Dermis blood vessel endothelial cell (primary cell): ENCODE measurements at regions not wholly inside any gene's neighbourhood (a gene's known extent, or its start where the extent isn't known, plus 50 kb on each side); places are given as distances from the start of the nearest gene placed in this dataset.
"Not testable (repeated sequence)": the region's sequence is repeated elsewhere in the genome, so short reads cannot be mapped to it uniquely, and the experiment has no call there.

ENCODE experiments used
- DNase-seq: peaks from one replicate; pipeline ENCODE4 v3.0.0; 2010

DNA sequence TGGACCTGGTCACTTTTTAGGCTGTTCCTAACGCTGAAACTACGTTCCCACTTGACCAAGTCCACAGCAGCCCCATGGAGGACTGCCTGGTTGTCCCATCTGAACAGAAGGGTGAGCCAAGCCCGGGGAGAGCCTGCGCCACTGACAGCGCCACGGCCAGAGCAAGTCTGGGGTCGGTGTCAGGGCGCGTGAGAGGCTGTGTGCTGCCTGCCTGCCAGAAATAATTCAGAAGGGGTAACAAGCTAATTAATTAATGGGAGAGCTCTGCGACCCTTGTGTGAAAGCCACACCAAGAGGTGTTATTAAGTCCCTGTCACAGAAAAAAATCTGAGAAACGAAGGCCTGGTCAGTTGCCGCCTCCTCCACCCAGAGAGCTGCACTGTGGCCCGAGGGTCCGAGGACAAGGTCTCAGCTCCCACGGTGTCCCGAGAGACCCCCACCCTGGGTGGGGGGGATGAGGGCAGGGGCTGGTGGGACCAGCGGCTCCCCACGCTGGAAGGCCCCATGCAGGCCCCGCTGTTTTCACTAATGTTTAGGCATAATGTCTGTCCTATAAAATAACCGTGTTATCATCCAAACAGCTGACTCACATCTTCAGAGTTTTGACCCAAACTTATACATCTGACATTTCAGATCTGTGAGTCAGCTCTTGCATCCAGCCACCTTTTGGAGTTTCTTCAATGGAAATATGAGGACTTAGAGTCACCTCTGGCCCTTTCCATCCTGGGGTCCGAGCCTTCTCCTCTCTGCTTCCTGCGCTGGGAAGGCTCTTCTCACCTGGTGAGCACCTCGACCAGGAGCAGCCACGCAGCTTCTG lies 58.5 kb downstream of the DLL1 start:
- no peak for DNase-seq

DNA sequence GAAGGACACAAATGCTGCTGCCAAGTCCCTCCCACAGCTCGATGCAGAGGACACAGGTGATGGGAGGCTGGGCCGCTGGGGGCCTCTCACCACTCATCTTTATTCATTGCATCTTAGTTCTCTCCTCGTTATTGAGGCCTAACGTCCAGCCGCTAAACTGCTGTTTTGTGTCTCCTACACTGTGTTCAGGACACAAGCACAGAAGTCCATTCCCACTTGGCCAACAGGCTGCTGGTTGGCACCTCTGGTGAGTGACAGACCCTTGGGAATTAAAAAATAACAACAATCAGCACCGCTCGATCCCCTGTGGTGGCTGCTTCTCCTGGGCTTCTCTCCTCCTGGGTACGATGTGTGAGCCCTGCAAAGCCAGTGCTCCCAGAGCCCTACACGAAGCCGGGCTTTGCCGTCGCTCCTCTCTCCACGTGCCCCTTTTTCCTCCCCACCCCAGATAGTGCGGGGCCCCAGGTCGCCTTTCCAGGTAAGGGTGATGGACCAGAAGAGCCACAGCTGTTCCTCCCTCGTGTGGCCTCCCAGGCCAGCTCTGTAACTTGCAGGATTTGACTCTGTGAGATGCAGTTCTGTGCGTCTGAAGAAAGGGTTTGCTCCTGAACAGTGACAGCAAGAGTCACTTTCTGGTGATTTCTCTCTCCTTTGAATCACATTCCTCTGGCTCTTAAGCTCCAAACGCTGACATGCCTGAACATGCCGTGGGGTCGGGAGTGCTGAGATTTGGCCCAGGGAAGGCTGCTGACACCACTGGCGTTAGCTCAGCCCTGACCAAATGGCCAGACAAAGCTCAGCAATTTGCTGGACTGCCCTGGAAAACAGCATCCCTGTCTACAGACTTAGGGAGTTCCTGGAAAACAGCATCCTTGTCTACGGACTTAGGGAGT lies 59.3 kb downstream of the DLL1 start:
- no peak for DNase-seq

DNA sequence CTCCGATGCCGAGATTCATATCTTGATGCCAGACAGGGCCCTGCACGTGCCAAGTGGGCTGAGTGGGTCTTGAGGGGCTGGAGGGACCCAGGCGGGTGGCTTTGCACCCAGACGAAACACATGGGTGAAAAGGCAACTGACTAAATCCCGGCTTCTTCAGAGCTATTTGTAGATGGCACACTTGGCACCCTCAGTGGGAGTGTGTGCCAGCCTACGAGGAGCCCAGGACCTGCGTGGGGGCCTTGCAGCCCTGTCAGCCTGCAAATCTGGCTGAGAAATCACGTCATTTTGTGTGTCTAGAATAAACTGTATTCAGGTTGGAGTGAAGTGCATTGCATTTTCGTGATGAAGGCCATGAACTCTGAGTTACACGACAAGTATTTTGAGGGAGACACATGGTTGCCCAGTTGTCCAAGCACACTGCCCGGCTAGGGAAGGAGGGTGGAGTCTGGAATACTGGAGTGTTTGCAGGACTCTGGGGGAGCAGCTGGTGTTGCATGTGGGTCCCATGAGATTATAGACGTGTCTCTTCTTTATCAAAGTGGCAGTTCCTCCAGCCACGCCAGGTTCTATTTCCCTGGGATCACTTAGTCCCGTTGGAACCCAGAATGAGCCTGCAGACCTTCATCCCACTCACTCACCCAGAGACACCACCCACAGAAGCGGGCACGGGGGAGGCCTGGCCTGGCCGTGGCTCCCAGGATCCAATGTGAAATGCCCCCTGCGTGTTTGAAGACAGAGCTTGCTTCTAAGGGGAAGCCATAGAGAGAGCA lies 60.2 kb downstream of the DLL1 start:
- no peak for DNase-seq

DNA sequence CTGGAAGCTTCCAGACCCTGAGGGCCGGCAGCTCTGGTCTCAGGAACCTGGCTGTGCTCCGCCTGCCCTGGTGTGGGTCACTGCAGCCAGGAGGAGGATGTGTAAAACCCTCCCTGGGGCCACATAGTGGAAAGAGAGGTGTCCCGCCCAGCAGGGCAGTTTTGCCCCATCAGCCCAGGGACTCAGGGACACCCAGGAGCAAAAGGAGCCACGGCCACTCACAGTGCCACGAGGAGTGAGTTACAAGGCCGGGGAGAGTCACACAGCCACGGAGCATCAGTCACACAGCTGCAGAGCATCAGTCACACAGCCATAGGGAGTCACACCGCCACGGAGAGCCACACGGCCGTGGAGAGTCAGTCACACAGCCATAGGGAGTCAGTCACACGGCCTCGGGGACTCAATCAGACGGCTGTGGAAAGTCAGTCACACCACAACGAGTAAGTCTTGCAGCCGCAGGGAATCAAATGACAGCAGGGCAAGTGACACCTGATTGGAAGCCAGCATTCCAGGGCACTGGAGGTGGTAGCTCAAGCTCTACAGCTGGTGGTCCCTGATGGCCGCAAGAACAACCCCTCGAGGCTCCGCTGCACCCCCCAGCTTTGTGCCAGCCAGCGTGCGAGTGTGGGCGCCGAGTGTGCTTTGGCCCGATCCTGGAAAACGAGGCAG lies 60.9 kb downstream of the DLL1 start:
- no peak for DNase-seq

DNA sequence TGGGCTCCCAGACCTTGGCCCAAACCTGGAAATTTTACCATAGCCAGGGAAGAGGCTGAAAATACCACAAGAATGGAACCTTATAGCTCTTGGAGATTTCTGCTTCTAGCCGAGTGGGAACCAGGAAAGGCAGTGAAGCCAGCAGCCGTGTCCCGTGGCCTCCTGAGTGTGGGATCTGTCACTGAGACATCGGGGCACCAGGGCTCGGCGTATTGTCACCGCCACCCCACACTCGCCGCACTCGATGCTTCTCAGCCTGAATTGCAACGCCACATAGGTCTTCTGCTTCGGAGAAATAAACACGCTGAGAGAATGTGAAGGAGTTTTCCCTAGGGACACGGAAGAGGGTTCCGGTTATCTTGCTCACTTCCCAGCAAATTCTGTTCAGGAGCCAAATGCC lies 61.5 kb downstream of the DLL1 start:
- no peak for DNase-seq

DNA sequence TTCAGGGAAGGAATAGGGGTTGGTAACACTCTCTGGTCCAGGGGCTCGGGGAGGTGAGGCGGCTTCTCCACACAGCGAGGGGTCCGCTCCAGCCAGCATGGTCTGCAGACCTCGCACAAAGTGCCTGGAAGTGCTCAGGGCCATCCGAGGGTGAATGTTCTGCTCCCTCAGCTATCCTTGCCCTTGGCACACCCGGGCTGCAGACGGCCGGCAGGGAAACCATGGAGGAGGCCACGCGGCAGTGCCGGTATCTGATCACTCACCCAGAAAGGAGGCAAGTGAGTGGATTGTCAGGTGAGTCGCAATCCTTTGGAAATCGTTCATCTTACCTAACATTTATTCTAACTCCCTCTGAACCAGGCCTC lies 62.0 kb downstream of the DLL1 start:
- no peak for DNase-seq

DNA sequence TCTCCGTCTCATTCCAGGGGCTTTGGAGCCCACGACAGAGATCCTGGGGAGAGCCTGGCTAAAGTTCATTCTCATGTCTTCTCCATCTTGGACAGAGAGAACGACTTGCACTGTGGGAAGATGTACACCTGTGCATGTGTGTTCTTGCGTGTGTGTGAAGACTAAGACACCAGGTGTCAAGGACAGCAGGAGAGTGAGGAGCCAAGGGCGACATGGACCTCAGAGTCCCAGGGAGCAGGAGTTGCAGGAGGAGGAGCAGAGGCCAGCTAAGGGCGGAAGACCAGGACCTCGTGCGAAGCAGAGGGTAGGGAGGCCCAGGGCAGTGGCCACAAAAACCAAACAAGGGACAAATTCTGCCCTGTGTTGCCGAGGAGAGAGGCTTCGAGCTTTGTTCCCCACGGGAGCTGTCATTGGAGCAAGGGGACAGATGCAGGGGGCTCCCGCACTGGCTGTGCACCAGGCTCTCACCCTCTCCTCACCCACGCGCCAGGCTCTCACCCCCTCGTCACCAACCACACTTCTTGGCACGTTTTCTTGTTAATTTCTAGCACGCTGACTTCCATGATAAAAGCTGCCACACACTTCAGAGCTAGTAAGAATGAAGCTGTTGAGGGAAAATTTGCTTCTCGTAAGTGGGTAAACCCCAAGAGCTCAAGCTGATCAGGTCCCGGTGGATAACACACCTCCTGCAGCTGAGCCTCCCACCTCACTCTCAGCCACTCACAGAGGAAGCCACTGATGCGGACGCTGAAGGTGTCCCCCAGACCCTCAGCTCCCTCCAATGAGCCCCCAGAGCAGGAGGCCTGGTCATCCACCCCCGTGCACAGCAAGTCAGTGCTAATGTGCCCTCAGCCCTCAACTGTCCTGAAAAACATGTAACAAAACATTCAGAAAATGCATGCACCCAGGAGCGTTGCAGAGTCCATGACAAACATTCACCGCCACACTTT lies 62.6 kb downstream of the DLL1 start:
- no peak for DNase-seq

DNA sequence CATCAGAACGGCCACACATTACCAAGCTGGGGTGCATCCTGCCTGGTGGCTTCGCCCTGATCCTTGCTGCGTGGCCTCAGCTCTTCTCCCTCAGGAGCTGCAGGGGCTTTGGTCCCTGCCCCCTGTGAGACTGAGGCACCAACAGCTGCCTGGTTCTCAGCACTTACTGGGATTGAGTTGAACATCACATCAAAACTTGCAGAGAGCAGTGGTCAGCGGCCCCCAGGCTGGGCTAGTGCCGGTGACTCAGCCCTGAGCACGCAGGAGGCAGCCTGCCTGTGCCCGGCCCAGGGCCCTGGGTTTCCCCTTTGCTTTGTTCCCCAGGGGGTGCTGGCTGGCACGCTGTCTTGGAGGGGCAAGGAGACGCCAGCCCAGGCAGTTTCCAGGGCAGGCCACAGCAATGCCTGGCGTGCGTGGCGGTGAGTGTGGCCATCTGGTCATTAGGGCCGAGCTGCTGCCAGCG lies 63.3 kb downstream of the DLL1 start:
- DNase-seq = no peak

DNA sequence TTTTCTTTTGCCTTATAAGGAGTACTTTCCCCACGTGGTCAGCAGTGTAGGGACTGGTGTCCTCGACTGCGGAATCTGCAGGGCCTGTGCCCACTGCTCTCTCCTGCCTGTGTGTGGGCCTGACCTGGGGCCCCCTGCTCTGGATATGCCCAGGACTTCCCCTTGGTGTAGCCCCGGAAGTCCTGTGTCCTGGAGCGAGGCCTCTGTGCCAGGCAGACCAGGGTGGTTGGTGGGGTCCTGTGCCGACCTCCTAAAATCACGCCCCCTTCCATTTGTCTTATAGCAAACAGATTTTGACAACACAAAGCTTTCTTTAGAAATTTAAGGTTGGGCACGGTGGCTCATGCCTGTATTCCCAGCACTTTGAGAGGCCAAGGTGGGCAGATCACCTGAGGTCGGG lies 64.2 kb downstream of the DLL1 start:
- DNase-seq = no peak

DNA sequence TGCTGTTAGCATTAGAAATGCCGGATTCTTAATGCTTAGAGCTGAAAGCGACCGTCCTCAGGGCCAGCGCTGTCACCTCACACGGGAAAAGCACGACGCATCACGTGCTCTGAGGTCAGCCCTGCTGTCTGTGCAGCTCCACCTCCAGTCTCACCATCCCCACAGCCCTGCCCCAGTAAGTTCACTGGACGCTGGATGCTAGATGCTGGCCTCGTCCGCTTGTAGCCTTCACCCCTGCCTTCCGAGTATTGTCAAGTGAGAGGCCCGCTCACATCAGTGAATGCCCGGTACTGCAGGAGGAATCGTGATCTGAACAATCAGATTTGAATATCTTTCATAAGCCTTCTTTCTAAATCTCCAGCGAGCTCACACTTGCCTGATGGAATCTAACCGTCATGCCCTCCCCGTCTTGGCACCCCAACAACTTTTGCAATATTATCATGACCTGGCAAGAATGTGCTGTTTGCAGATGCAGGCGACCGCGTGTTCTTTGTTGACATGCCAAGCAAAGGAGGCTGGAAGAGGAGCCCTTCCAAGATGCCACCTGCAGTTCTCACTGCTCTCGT lies 64.9 kb downstream of the DLL1 start:
- peak; percentile 64 for DNase-seq

DNA sequence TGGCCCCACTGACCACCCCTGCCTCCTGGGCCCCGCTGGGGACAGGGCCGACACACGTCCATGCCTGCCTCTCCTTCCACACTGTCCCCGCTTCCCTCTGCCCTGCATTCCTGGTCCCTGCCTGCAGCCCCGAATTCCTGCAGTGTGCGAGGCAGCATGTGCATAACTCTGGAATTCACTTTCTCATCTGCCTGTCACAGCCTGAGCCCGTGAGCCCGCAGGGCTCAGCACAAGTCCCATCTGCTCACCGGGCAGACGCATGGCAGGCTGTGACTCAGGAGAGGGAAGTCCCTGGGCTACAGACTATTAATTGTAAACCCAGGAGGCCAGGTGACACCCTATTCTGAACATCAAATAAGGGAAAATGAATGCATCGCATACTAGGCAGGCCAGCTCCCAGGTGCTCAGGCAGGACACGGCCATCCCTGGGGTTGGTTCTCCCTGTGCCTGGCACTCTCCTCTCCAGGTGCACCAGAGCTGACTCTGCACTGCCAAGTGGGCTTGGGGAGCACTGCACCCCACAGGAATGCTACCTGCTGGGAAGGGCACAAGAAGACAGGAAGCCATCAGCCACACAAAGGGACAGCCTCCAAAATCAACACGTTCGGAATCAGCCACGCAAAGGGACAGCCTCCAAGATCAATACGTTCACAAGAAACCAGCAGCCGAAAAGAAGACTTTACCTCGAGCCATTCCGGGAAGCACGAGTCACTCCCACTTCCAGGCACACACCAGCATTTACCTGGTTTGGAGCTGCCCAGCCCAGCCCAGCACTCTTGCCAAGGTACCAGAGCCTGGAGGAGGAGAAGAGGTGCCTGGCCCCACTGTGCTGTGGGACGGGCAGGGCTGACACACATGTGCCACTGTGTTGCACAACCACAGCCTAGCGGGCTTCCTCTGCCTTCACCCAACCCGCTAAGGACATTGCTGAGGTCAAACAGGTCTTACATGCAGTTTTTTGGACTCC lies 65.9 kb downstream of the DLL1 start:
- DNase-seq = no peak

DNA sequence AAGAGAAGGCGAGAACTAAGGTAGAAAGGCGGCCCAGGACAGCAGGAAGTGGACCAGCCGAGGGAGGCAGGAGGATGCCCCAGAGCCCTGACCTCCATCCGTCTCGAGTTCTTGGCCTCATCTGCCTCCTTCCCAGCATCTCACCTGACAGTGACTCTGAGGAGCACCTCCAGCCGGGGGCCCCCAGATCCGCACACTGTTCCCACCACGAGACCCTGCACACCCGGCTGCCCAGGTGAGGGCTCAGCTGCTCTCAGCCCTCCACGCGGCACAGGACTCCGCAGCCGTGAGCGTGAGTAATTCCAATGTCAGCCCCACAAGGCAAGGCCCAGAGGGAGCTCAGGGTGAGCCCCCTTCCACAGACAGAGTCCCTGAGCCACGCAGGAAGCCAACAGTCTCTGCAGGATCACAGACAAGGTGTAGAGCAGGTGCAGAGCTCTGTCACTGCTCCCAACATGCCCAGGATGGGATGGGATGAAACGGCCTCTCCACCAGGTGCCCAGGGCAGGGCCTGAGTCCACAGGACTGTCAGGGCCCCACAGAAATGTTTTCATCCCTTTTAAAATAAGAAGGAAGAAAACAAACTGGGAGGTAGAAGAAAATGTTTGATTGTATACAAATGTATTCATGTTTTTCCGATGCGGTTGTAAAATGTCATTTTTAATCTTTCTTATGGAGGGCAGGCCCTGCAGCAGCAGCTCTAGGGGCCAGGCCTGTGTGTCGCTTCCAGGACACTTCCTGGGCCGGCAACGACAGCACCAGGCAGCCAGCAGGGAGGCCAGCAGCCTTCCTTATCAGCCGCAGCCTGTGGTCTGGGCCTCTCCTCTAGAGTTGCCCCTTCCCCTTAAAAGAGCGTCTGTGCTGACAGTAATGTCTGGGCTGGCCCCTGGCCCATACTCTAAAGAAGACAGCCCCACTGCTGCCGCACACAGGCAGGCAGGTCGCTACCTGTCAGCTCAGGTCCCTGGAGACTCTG lies 66.9 kb downstream of the DLL1 start:
- no peak for DNase-seq

DNA sequence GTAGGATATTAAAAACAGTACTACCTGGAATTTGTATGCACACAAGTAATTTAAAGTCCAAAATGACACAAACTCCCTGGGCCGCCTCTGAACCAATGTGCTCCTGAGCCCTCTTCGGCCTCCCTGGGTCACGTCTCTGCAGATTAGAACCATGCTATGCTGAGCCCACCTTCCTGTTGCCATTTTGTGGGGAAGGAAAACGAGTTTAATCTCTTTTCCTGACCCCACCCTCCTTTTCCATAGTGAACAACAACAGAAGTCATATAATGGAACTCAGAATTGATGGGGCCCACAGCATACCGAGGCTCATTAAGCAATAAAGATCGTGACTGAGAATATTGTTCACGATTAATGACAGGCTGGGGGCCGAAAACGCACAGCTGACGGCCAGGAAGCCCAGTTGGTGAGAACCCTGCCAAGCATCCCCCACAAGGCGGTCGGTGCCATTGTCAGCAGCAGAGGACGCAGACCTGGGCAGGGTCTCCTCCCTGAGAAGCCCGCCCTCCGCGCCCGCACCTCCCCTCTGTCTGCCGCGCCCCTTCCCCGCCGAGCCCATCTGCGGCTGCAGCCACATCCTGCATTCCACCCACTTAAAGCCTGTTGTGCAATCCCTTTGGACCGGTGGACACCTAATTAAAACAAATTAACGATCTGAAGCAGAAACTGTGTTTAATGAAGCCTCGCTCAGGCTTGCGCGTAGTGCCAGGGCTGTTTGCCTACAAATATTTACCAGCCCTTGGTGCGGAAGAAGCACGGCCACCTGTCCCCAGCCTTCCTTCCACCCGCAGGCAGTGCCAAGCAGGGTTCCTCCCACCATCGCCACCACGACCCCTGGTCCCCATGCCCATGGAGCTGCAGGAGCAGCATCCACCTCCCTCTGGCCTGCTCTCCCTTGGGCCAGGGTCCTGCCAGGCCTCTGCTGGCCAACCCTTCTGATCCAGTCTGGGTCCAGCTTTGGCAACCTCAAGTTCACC lies 68.1 kb downstream of the DLL1 start:
- DNase-seq = no peak

DNA sequence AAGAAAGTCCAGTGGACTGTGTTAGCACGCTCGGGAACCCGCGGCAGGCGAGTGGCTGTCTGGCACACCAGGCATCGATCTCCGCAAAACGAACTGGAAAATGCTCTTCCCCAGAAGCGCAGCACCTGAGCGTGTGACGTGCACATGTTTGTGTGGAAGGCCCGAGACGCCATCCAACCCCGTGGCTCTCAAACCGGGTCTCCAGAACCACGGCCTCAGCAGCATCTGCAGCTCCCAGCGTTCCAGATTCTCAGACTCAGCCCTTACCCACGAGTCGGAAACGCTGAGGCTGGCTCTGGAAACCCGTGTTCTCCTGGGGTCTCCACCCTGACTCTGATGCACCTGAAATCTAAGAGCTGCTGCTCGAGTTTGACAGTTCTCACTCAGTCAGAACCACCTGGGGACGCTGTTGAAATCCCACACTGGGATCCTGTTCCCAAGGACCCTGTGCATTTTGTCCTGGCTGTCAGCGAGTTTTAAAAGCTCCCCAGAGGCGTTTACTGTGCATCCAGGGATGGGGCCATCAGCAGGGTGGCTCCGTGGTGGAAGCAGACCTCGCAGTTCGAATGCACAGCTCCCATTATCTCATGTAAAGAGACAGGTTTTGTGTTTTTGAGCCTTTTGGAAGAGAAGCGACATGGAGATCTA lies 69.0 kb downstream of the DLL1 start:
- no peak for DNase-seq

DNA sequence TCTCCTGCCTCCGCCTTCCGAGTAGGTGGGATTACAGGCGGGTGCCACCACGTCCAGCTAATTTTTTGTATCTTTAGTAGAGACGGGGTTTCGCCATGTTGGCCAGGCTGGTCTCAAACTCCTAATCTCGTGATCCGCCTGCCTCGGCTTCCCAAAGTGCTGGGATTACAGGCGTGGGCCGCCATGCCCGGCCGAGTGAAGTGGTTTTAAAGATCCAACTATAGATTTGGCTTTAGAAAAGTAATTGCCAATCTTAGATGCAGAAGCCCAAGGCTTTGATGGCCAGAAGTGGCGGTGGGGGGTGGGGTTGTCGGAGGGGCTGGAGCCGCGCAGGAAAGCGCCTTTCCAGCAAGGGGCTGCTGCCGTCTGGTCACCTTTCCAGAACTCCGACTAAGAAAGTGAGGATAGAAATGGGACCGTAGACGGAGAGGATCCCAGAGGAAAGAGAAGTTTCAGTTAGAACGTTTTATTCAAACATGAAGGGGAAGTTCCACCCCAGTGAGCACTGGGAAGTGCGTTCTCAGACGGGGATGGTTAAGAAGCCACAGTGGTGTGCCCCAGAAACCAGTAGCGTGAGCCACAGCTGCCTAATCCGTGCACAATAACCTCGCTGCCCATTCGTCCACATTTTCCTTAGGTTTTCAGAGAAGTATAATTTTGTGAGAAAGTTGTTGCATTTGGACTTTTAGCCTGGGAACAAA lies 69.7 kb downstream of the DLL1 start:
- no peak for DNase-seq

DNA sequence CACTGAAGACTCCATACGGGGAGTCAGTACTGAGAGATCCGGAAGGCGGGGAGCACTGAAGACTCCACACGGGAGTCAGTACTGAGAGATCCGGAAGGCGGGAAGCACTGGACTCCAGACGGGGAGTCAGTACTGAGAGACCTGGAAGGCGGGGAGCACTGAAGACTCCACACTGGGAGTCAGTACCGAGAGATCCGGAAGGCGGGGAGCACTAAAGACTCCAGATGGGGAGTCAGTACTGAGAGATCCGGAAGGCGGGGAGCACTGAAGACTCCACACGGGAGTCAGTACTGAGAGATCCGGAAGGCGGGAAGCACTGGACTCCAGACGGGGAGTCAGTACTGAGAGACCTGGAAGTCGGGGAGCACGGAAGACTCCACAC lies 77.2 kb downstream of the DLL1 start:
- not testable (repeated sequence) for DNase-seq
